Endothelial cell of umbilical vein (primary cell): ENCODE measurements at regions not wholly inside any gene's neighbourhood (a gene's known extent, or its start where the extent isn't known, plus 50 kb on each side); places are given as distances from the start of the nearest gene placed in this dataset.

Experiments
- BruUV-seq: library from RNA; stranded (reverse); fragments of 400-500 nt; replicated peaks from 2 replicates; lab custom pipeline; 2021; lab: Mats Ljungman, UMichigan
- CTCF ChIA-PET: fragments of 300-600, 350-600 bp; sonication (Branson Sonifier 250); formaldehyde crosslinking; loops from one replicate; lab custom pipeline; 2021; ENCODE audit warnings: antibody characterized with exemption, inconsistent platforms; lab: Charles Lee
- POLR2A ChIA-PET: fragments of 300-600, 350-600 bp; sonication (Branson Sonifier 250); formaldehyde crosslinking; loops from one replicate; lab custom pipeline; 2021; ENCODE audit warnings: antibody characterized with exemption, inconsistent platforms; lab: Charles Lee
- DNase-seq: peaks from one replicate; pipeline ENCODE4 v3.0.0-alpha.2; 2011; ENCODE audit warnings: low read depth, low spot score
- FAIRE-seq: peaks from 2 replicates; lab custom pipeline; 2011; peaks lifted over from hg19 to GRCh38; lab: Jason Lieb, UNC
- H2AFZ ChIP-seq: 2 replicates; pipeline ENCODE4 v1.6.0; 2012; ENCODE audit warnings: low read depth, low read length, control low read depth, inconsistent platforms
- H3K27ac ChIP-seq: 2 replicates; pipeline ENCODE4 v1.5.1; 2011; ENCODE audit warnings: low read depth, mild to moderate bottlenecking, control low read depth, low read length, moderate library complexity; ENCODE audit not compliant: insufficient read depth
- H3K27me3 ChIP-seq, 2 experiments: 2 replicates each; pipeline versions ENCODE4 v1.6.0 to v1.6.1; 2011; ENCODE audit warnings: low read length in 2 of 2, mixed read lengths in 1 of 2; ENCODE audit not compliant: control insufficient read depth in 2 of 2, insufficient read depth in 2 of 2
- H3K36me3 ChIP-seq, 2 experiments: 2 replicates in 1 of 2; 3 replicates in 1 of 2; pipeline ENCODE4 v1.5.1; 2011; ENCODE audit warnings: low read length in 2 of 2, mild to moderate bottlenecking in 1 of 2, moderate library complexity in 1 of 2; ENCODE audit not compliant: control insufficient read depth in 2 of 2, insufficient read depth in 2 of 2; ENCODE audit errors: extremely low read depth in 1 of 2
- H3K4me1 ChIP-seq: 3 replicates; pipeline ENCODE4 v1.5.1; 2011; ENCODE audit warnings: mild to moderate bottlenecking, low read length; ENCODE audit not compliant: control insufficient read depth, insufficient read depth; ENCODE audit errors: extremely low read depth
- H3K4me2 ChIP-seq: 2 replicates; pipeline ENCODE4 v1.6.1; 2011; ENCODE audit warnings: low read length, control low read depth, mixed read lengths; ENCODE audit not compliant: insufficient read depth
- H3K4me3 ChIP-seq, 3 experiments: fragments of 200-600 bp in 1 of 3; sonication (generic), shearing (Covaris generic) in 1 of 3; replicated peaks in 1 of 3; 2 replicates each; pipeline ENCODE4 v1.5.1; 2011 to 2016; ENCODE audit warnings: control low read depth in 3 of 3, low read length in 3 of 3, mild to moderate bottlenecking in 2 of 3, inconsistent platforms in 1 of 3, low read depth in 1 of 3, moderate library complexity in 1 of 3; ENCODE audit not compliant: insufficient read depth in 1 of 3
- H3K79me2 ChIP-seq: 2 replicates; pipeline ENCODE4 v1.6.0; 2012; ENCODE audit warnings: low read length, inconsistent platforms; ENCODE audit not compliant: control insufficient read depth, insufficient read depth
- H3K9ac ChIP-seq: replicated peaks from 2 replicates; pipeline ENCODE3; 2011; ENCODE audit warnings: low read length, control low read depth; ENCODE audit not compliant: insufficient read depth; ENCODE audit errors: extremely low read depth
- H3K9me1 ChIP-seq: replicated peaks from 3 replicates; pipeline ENCODE4 v1.6.0; 2011; ENCODE audit warnings: mild to moderate bottlenecking, low read length; ENCODE audit not compliant: control insufficient read depth, insufficient read depth; ENCODE audit errors: extremely low read depth
- H3K9me3 ChIP-seq: replicated peaks from 2 replicates; pipeline ENCODE4 v1.5.1; 2012; ENCODE audit warnings: low read length, inconsistent platforms; ENCODE audit not compliant: control insufficient read depth, insufficient read depth
- H4K20me1 ChIP-seq: replicated peaks from 2 replicates; pipeline ENCODE3; 2011; ENCODE audit warnings: mild to moderate bottlenecking, low read length; ENCODE audit not compliant: control insufficient read depth, insufficient read depth; ENCODE audit errors: extremely low read depth
- EZH2 ChIP-seq: IDR thresholded peaks from 2 replicates; pipeline ENCODE4 v1.6.1; 2012; ENCODE audit warnings: borderline replicate concordance, low read depth, mild to moderate bottlenecking, moderate library complexity, low read length, inconsistent platforms; ENCODE audit not compliant: severe bottlenecking
- FOS ChIP-seq: IDR thresholded peaks from 2 replicates; pipeline ENCODE4 v1.6.1; 2011; ENCODE audit warnings: mild to moderate bottlenecking, low read length, moderate library complexity, borderline replicate concordance; ENCODE audit not compliant: insufficient read depth
- GATA2 ChIP-seq: IDR thresholded peaks from 2 replicates; pipeline ENCODE4 v1.7.0; 2011; ENCODE audit warnings: low read depth, mild to moderate bottlenecking, moderate library complexity, mixed read lengths, low read length; ENCODE audit not compliant: insufficient read length, insufficient read depth
- JUN ChIP-seq: IDR thresholded peaks from 2 replicates; pipeline ENCODE4 v1.6.1; 2011; ENCODE audit warnings: borderline replicate concordance, low read depth; ENCODE audit not compliant: insufficient read length, insufficient read depth
- MYC ChIP-seq: IDR thresholded peaks from one replicate; pipeline ENCODE4 v1.6.1; 2011; ENCODE audit warnings: mild to moderate bottlenecking, low read depth, low read length
- POLR2A ChIP-seq: IDR thresholded peaks from 2 replicates; pipeline ENCODE4 v1.6.1; 2012; ENCODE audit warnings: low read depth, mild to moderate bottlenecking, control low read depth, low read length
- POLR2AphosphoS5 ChIP-seq: IDR thresholded peaks from 2 replicates; pipeline ENCODE4 v1.6.1; 2012; ENCODE audit warnings: low read depth, mild to moderate bottlenecking, control low read depth, low read length, moderate library complexity; ENCODE audit not compliant: insufficient read depth
- dilution Hi-C: fragments of 300-500 bp; cut with MboI; formaldehyde crosslinking; loops from one replicate; pipeline ENCODE4 v1.15.0; 2019; ENCODE audit warnings: low sequenced_read_pairs; ENCODE audit not compliant: extremely low pct_ligation_motif_present
- intact Hi-C: fragments of 100-400 bp; cut with micrococcal nuclease; formaldehyde crosslinking; loops from one replicate; pipeline ENCODE4 v1.10.0; 2022
- TF ChIP-seq, protein P1 (sequence below), 2 donors: IDR thresholded peaks; 1 replicate in 1 of 2; 2 replicates in 1 of 2; pipeline ENCODE4 v1.5.1; 2011; ENCODE audit warnings: low read length in 2 of 2, mild to moderate bottlenecking in 2 of 2, moderate library complexity in 2 of 2, control low read depth in 1 of 2, inconsistent platforms in 1 of 2, low read depth in 1 of 2; ENCODE audit not compliant: insufficient read depth in 1 of 2; ENCODE audit errors: extremely low read depth in 1 of 2
- TF ChIP-seq, protein P2 (sequence below): IDR thresholded peaks from 2 replicates; pipeline ENCODE4 v1.6.1; 2011; ENCODE audit not compliant: insufficient read depth, insufficient read length

DNA sequence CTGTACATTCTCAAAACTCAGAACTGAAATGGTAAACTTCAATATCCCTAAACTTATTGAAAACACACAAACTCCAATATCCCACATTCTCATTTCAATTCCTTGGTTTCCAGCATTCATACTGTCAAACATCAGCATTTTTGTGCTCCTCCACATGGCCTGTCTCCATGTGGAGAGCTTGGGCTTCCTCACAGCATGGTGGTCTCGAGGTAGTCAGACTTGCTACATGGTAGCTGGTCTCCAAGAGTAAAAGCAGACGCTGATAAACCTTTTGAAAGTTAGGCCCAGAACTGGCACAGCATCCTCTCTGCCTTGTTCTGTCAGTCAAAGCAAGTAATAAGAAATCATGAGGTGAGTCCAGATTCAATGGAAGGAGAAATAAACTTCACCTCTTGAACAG is 70.5 kb downstream of the VCPKMT start:
- dilution Hi-C loops, result no loop called here
- CTCF ChIA-PET, result interaction anchor here (1.3 to 2.6 kb wide), 3 partner anchors 16 to 184 kb away, joined by 4 to 11 read pairs (median 5); no protein-coding TSS in a partner anchor
- BruUV-seq, result no TSS peak
- Histone ChIP-seq H3K4me2 (no peak overlapping the region), H3K9ac (no peak overlapping the region), H3K9me3 (no peaks in the 10 kb centered on the region), H2AFZ (no peak overlapping the region), H3K27ac (no peak overlapping the region), H3K36me3 (no peaks in the 10 kb centered on the region), H3K4me1 (peaks cover 28% of the 10 kb centered on the region), H3K4me3 (no peak overlapping the region), H4K20me1 (no peaks in the 10 kb centered on the region), H3K79me2 (no peaks in the 10 kb centered on the region), H3K9me1 (no peaks in the 10 kb centered on the region), H3K27me3 (no peaks in the 10 kb centered on the region)
- DNase-seq (no peak), FAIRE-seq (no peak)
- POLR2A ChIA-PET, result interaction anchor here (0.6 kb wide), 1 partner anchor 24 kb away, joined by 3 read pairs; no protein-coding TSS in a partner anchor
- TF ChIP-seq POLR2AphosphoS5 (no peak), FOS (no peak), JUN (no peak), EZH2 (no peak), MYC (no peak), GATA2 (no peak), POLR2A (no peak)
- TF ChIP-seq, protein P1, sequence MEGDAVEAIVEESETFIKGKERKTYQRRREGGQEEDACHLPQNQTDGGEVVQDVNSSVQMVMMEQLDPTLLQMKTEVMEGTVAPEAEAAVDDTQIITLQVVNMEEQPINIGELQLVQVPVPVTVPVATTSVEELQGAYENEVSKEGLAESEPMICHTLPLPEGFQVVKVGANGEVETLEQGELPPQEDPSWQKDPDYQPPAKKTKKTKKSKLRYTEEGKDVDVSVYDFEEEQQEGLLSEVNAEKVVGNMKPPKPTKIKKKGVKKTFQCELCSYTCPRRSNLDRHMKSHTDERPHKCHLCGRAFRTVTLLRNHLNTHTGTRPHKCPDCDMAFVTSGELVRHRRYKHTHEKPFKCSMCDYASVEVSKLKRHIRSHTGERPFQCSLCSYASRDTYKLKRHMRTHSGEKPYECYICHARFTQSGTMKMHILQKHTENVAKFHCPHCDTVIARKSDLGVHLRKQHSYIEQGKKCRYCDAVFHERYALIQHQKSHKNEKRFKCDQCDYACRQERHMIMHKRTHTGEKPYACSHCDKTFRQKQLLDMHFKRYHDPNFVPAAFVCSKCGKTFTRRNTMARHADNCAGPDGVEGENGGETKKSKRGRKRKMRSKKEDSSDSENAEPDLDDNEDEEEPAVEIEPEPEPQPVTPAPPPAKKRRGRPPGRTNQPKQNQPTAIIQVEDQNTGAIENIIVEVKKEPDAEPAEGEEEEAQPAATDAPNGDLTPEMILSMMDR (IDR thresholded peaks at IDR 0.05; ENCODE audit: extremely low read depth in 1 of 2, insufficient read depth in 1 of 2, low read depth in 1 of 2, low read length in 2 of 2), result no peak
- TF ChIP-seq, protein P2, sequence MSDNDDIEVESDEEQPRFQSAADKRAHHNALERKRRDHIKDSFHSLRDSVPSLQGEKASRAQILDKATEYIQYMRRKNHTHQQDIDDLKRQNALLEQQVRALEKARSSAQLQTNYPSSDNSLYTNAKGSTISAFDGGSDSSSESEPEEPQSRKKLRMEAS, result no peak
- intact Hi-C loops, result loop anchor here (1.0 to 10.0 kb wide), 2 partner anchors 15 to 49 kb away; no protein-coding TSS in a partner anchor
